ENCODE measurements at regions not wholly inside any gene's neighbourhood (a gene's known extent, or its start where the extent isn't known, plus 50 kb on each side); places are given as distances from the start of the nearest gene placed in this dataset.

DNA sequence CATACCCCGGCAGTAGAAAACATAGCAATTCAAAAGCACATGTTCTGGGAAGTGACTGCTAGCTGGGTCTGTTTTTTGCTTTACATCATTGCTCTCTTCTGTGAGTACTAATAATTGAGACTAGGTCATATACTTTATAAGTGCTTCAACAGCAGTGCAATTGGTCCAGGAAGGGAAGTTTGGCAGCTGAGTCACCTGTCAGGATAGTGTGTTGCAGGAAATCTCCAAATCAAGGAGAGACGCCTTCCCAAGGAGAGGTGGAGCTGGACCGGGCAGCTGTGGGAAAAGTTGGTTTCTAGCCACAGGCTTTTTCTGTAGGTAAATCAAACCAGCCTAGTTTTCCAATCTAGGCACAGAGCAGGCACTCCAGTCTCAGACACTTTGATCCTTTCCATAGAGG lies 330.1 kb downstream of the ENC1 start:
- DNase-seq (ENCODE audit: low read depth, low spot score), result no peak
- Histone ChIP-seq H4K20me1 (ENCODE audit: insufficient read depth) (no peaks in the 10 kb centered on the region), H3K79me2 (ENCODE audit: insufficient read depth, low read length) (no peaks in the 10 kb centered on the region), H3K9ac (ENCODE audit: low read length) (no peak overlapping the region), H3K27ac (ENCODE audit: low read depth, low read length) (no peak overlapping the region), H3K4me3 (replicated peaks in 1 of 2; ENCODE audit: low read depth in 1 of 2, low read length in 2 of 2) (no peak overlapping the region), H3K27me3 (ENCODE audit: insufficient read depth, low read length) (no peaks in the 10 kb centered on the region), H3K4me1 (ENCODE audit: control insufficient read depth in 1 of 2, insufficient read depth in 2 of 2, low read length in 2 of 2) (no peaks in the 10 kb centered on the region), H3K4me2 (ENCODE audit: low read length) (no peak overlapping the region), H3K9me3 (ENCODE audit: control insufficient read depth in 1 of 2, insufficient read depth in 1 of 2, low read depth in 1 of 2, low read length in 2 of 2) (no peaks in the 10 kb centered on the region), H2AFZ (ENCODE audit: low read depth, low read length, poor library complexity, severe bottlenecking) (no peak overlapping the region), H3K9me2 (ENCODE audit: insufficient read depth) (no peaks in the 10 kb centered on the region), H3K36me3 (ENCODE audit: control insufficient read depth in 1 of 2, insufficient read depth in 2 of 2, low read length in 2 of 2) (no peaks in the 10 kb centered on the region)
- POLR2A ChIA-PET, result no interaction called here
- CTCF ChIA-PET, result no interaction called here
- intact Hi-C loops (cut with micrococcal nuclease), result no loop called here
- TF ChIP-seq JUND (IDR thresholded peaks at IDR 0.05), result no peak
- no peak for TF ChIP-seq ELF1 (IDR thresholded peaks at IDR 0.05; ENCODE audit: borderline replicate concordance, low read depth)
- no peak for TF ChIP-seq POLR2AphosphoS5 (IDR thresholded peaks at IDR 0.05; ENCODE audit: low read depth, low read length)
- TF ChIP-seq, protein P1, sequence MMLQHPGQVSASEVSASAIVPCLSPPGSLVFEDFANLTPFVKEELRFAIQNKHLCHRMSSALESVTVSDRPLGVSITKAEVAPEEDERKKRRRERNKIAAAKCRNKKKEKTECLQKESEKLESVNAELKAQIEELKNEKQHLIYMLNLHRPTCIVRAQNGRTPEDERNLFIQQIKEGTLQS (IDR thresholded peaks at IDR 0.05), result no peak
- no peak for TF ChIP-seq ZFX (IDR thresholded peaks at IDR 0.05)
- TF ChIP-seq, protein P2, sequence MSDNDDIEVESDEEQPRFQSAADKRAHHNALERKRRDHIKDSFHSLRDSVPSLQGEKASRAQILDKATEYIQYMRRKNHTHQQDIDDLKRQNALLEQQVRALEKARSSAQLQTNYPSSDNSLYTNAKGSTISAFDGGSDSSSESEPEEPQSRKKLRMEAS (IDR thresholded peaks at IDR 0.05), result no peak
- TF ChIP-seq EZH2 (IDR thresholded peaks at IDR 0.05), result no peak
- TF ChIP-seq, protein P3, sequence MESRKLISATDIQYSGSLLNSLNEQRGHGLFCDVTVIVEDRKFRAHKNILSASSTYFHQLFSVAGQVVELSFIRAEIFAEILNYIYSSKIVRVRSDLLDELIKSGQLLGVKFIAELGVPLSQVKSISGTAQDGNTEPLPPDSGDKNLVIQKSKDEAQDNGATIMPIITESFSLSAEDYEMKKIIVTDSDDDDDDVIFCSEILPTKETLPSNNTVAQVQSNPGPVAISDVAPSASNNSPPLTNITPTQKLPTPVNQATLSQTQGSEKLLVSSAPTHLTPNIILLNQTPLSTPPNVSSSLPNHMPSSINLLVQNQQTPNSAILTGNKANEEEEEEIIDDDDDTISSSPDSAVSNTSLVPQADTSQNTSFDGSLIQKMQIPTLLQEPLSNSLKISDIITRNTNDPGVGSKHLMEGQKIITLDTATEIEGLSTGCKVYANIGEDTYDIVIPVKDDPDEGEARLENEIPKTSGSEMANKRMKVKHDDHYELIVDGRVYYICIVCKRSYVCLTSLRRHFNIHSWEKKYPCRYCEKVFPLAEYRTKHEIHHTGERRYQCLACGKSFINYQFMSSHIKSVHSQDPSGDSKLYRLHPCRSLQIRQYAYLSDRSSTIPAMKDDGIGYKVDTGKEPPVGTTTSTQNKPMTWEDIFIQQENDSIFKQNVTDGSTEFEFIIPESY (IDR thresholded peaks at IDR 0.05; ENCODE audit: extremely low read depth, insufficient replicate concordance, low read length), result no peak
- no peak for TF ChIP-seq FOSL1 (IDR thresholded peaks at IDR 0.05; ENCODE audit: low read depth)
- TF ChIP-seq POLR2A (IDR thresholded peaks at IDR 0.05; ENCODE audit: borderline replicate concordance, extremely low read depth, insufficient read depth, insufficient read length), result no peak
- no peak for TF ChIP-seq CEBPB (IDR thresholded peaks at IDR 0.05; ENCODE audit: low read depth)
- no peak for TF ChIP-seq ZNF274 (IDR thresholded peaks at IDR 0.05; ENCODE audit: low read depth, low read length)
- no peak for TF ChIP-seq EZH2phosphoT487 (IDR thresholded peaks at IDR 0.05; ENCODE audit: borderline replicate concordance)
- BruUV-seq (replicated peaks), result no TSS peak
- RAD21 ChIA-PET (ENCODE audit: low non-redundant PET in 1 of 2, low total read pairs in 2 of 2, uncharacterized antibody in 2 of 2, unreplicated experiment in 2 of 2), result no interaction called here
- no peak for ATAC-seq
